Tibial nerve (tissue), 4 donors: ENCODE measurements at regions not wholly inside any gene's neighbourhood (a gene's known extent, or its start where the extent isn't known, plus 50 kb on each side); places are given as distances from the start of the nearest gene placed in this dataset.

Experiments
- EP300 ChIP-seq, 2 donors: sonication (generic); formaldehyde crosslinking; IDR thresholded peaks; one replicate each; pipeline ENCODE4 v1.6.1; 2017; ENCODE audit warnings: antibody characterized with exemption in 2 of 2, mild to moderate bottlenecking in 1 of 2
- POLR2A ChIP-seq, 2 donors: fragments of 450-650 bp; IDR thresholded peaks; one replicate each; pipeline ENCODE4 v1.6.1; 2017; ENCODE audit warnings: antibody characterized with exemption in 2 of 2, mild to moderate bottlenecking in 2 of 2, moderate library complexity in 2 of 2
- TF ChIP-seq, protein P1 (sequence below), 5 experiments: fragments of 200-600 bp in 3 of 5; fragments of 450-650 bp in 2 of 5; sonication (generic) in 3 of 5; IDR thresholded peaks; one replicate each; pipeline ENCODE4 v1.5.1; 2016 to 2019; ENCODE audit warnings: antibody characterized with exemption in 5 of 5, mild to moderate bottlenecking in 3 of 5, moderate library complexity in 2 of 5

DNA sequence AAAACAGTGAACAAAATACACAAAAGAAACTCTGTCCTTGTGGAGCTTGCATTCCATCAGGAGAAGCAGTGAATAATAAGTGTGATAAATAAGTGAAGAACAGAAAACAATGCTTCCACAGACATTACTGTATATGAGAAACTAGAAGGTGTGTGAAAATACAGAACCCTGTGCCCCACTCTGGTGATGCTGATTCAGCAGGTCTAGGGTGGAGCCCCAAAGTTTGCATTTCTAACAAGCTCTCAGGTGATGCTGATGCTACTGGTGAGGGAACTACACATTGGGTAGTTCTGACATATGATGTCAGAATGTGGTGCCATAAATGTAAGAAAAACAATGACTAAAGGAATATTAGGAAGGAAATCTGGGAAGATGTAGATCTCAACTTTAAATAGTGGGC is 601.4 kb upstream of the BTBD3 start:
- TF ChIP-seq, protein P1, sequence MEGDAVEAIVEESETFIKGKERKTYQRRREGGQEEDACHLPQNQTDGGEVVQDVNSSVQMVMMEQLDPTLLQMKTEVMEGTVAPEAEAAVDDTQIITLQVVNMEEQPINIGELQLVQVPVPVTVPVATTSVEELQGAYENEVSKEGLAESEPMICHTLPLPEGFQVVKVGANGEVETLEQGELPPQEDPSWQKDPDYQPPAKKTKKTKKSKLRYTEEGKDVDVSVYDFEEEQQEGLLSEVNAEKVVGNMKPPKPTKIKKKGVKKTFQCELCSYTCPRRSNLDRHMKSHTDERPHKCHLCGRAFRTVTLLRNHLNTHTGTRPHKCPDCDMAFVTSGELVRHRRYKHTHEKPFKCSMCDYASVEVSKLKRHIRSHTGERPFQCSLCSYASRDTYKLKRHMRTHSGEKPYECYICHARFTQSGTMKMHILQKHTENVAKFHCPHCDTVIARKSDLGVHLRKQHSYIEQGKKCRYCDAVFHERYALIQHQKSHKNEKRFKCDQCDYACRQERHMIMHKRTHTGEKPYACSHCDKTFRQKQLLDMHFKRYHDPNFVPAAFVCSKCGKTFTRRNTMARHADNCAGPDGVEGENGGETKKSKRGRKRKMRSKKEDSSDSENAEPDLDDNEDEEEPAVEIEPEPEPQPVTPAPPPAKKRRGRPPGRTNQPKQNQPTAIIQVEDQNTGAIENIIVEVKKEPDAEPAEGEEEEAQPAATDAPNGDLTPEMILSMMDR (IDR thresholded peaks at IDR 0.05) = no peak
- TF ChIP-seq EP300 (IDR thresholded peaks at IDR 0.05) (no peak), POLR2A (IDR thresholded peaks at IDR 0.05) (no peak)
